ENCODE measurements at regions not wholly inside any gene's neighbourhood (a gene's known extent, or its start where the extent isn't known, plus 50 kb on each side); places are given as distances from the start of the nearest gene placed in this dataset.

DNA sequence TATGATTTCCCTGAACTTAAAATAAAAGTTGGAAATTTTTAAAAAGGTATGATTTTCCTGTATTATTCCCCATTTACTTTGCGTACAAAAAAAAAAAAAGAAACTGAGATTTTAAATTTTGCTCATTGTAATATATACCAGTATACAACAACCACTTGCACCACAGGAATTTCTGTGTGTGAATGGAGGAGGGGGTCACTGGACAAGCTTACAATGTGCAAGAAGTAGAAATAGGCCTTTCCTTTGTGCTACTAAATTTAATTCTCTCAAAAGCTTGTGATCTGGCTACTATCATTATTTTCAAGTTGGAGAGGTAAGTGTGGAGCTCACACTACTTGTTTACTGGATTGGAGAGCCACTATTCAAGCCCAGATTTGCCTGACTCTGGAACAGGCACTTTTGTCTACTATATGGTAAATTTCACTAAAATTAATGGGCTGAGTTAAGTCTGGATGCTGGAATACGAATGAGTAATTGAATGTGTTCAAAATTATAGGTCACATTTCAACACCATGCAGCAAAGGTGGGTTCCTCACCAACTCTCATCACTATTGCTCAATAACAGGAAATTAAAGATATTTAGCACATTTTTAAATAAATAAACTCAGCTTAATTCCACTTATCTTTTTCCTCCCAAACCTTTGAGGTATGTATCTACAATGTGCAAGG lies 148.0 kb upstream of the MBNL1 start:
- Histone ChIP-seq H3K27ac (no peak overlapping the region), H3K9me3 (no peaks in the 10 kb centered on the region), H3K4me3 (ENCODE audit: low read depth in 1 of 2, low read length in 1 of 2) (no peak overlapping the region), H3K4me1 (ENCODE audit: control insufficient read depth in 1 of 2, insufficient read depth in 1 of 2, low read depth in 1 of 2, low read length in 1 of 2) (peaks cover 0 to 6% of the 10 kb centered on the region in 2 experiments), H3K27me3 (no peaks in the 10 kb centered on the region), H3K36me3 (no peaks in the 10 kb centered on the region)
- no peak for TF ChIP-seq CTCF (IDR thresholded peaks at IDR 0.05)

DNA sequence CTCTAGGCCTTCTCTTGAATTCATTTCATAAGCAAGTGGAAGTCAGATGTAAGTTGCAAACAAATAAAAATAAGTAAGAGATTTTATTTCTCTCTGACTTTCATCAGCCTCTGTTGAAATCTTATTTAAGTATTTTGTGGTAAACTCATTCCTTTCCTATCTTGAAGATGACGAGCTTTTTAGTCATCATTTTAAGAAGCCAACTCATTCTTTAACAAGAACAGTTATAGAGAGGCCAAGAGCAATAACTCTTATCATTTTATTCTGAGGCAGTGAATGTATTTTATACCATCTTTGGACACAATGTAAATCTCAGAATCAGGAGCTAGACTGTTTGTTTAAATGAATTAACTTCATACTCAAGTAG lies 147.5 kb upstream of the MBNL1 start:
- Histone ChIP-seq H3K4me1 (ENCODE audit: control insufficient read depth in 1 of 2, insufficient read depth in 1 of 2, low read depth in 1 of 2, low read length in 1 of 2) (peaks cover 0 to 6% of the 10 kb centered on the region in 2 experiments), H3K27ac (no peak overlapping the region), H3K9me3 (no peaks in the 10 kb centered on the region), H3K36me3 (no peaks in the 10 kb centered on the region), H3K27me3 (no peaks in the 10 kb centered on the region), H3K4me3 (ENCODE audit: low read depth in 1 of 2, low read length in 1 of 2) (no peak overlapping the region)
- TF ChIP-seq CTCF (IDR thresholded peaks at IDR 0.05) = no peak

GRCh38 chr3:152122851-152123250 lies 145.9 kb upstream of the MBNL1 start:
- TF ChIP-seq CTCF (IDR thresholded peaks at IDR 0.05) = no peak
- Histone ChIP-seq H3K36me3 (no peaks in the 10 kb centered on the region), H3K27me3 (no peaks in the 10 kb centered on the region), H3K4me3 (ENCODE audit: low read depth in 1 of 2, low read length in 1 of 2) (no peak overlapping the region), H3K27ac (no peak overlapping the region), H3K9me3 (no peaks in the 10 kb centered on the region), H3K4me1 (ENCODE audit: control insufficient read depth in 1 of 2, insufficient read depth in 1 of 2, low read depth in 1 of 2, low read length in 1 of 2) (peaks cover 0 to 6% of the 10 kb centered on the region in 2 experiments)

- no peaks in the 10 kb centered on the region for H3K27me3 ChIP-seq
These were observed 145.3 kb upstream of the MBNL1 start for GRCh38 chr3:152123457-152123856.

DNA sequence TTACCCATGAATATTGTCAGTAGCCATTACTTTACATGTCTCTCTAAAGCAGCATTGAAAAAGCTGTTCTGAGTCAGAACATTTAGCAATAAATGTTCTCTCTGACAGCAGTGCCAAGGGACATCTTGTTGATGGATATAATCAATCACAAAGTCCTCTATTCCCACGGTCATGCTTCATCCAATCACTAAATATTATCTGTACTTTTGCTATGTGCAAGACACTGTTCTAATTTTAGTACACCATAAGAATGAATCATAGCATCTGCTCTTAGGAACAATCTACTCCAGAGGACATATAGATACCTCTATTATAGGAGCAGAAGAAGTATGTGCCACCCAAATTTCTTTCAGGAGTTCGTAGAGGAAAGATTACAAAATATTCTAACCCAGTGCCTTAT lies 142.5 kb upstream of the MBNL1 start:
- Histone ChIP-seq H3K27me3 (no peaks in the 10 kb centered on the region), H3K36me3 (no peaks in the 10 kb centered on the region), H3K4me1 (ENCODE audit: control insufficient read depth in 1 of 2, insufficient read depth in 1 of 2, low read depth in 1 of 2, low read length in 1 of 2) (no peaks in the 10 kb centered on the region), H3K9me3 (no peaks in the 10 kb centered on the region), H3K27ac (no peak overlapping the region), H3K4me3 (ENCODE audit: low read depth in 1 of 2, low read length in 1 of 2) (no peak overlapping the region)
- TF ChIP-seq CTCF (IDR thresholded peaks at IDR 0.05) = no peak

More at GRCh38 chr3:152123457-152123856, 145.3 kb upstream of the MBNL1 start:
- TF ChIP-seq CTCF (IDR thresholded peaks at IDR 0.05) = no peak
- Histone ChIP-seq H3K36me3 (no peaks in the 10 kb centered on the region), H3K9me3 (no peaks in the 10 kb centered on the region), H3K4me3 (ENCODE audit: low read depth in 1 of 2, low read length in 1 of 2) (no peak overlapping the region), H3K27ac (no peak overlapping the region), H3K4me1 (ENCODE audit: control insufficient read depth in 1 of 2, insufficient read depth in 1 of 2, low read depth in 1 of 2, low read length in 1 of 2) (peaks cover 0 to 6% of the 10 kb centered on the region in 2 experiments)

Measured in neutrophil (primary cell).